Transverse colon (tissue), 4 donors: ENCODE measurements at regions not wholly inside any gene's neighbourhood (a gene's known extent, or its start where the extent isn't known, plus 50 kb on each side); places are given as distances from the start of the nearest gene placed in this dataset.

ENCODE experiments used
- DNase-seq: peaks from one replicate; pipeline ENCODE4 v3.0.0-alpha.2; 2019
- H3K27ac ChIP-seq, 4 donors: fragments of 200-600 bp; sonication (generic); 2 replicates each; pipeline ENCODE4 v1.5.1; 2016 to 2018; ENCODE audit warnings: inconsistent platforms in 4 of 4
- H3K27me3 ChIP-seq: fragments of 200-600 bp; sonication (generic); 2 replicates; pipeline ENCODE4 v1.5.1; 2017; ENCODE audit warnings: inconsistent platforms
- H3K36me3 ChIP-seq, 4 donors: fragments of 200-600 bp; sonication (generic); 2 replicates each; pipeline ENCODE4 v1.5.1; 2017 to 2019; ENCODE audit warnings: inconsistent platforms in 4 of 4
- H3K4me1 ChIP-seq, 4 donors: fragments of 200-600 bp; sonication (generic); 2 replicates each; pipeline ENCODE4 v1.5.1; 2017 to 2020; ENCODE audit warnings: inconsistent platforms in 4 of 4
- H3K4me3 ChIP-seq, 4 donors: fragments of 200-600 bp; sonication (generic); 1 replicate in 1 of 4; 2 replicates in 3 of 4; pipeline versions ENCODE4 v1.5.1 to v1.6.1; 2017 to 2019; ENCODE audit warnings: inconsistent platforms in 4 of 4
- H3K9me3 ChIP-seq, 2 donors: fragments of 200-600 bp; sonication (generic); 2 replicates each; pipeline ENCODE4 v1.5.1; 2017 to 2019; ENCODE audit warnings: inconsistent platforms in 2 of 2
- CTCF ChIP-seq, 5 experiments: fragments of 200-600 bp in 3 of 5; fragments of 450-650 bp in 2 of 5; sonication (generic) in 3 of 5; IDR thresholded peaks; 1 replicate in 2 of 5; 2 replicates in 3 of 5; pipeline ENCODE4 v1.5.1; 2016 to 2017; ENCODE audit warnings: antibody characterized with exemption in 5 of 5, inconsistent platforms in 3 of 5, mild to moderate bottlenecking in 2 of 5, moderate library complexity in 1 of 5
- EP300 ChIP-seq: sonication (generic); formaldehyde crosslinking; IDR thresholded peaks from one replicate; pipeline ENCODE4 v1.6.1; 2017; ENCODE audit warnings: antibody characterized with exemption, low read depth
- POLR2A ChIP-seq: fragments of 450-650 bp; IDR thresholded peaks from one replicate; pipeline ENCODE4 v1.6.1; 2016; ENCODE audit warnings: antibody characterized with exemption, mild to moderate bottlenecking, moderate library complexity
- POLR2AphosphoS5 ChIP-seq, 3 donors: sonication (generic); formaldehyde crosslinking; IDR thresholded peaks; one replicate each; pipeline ENCODE4 v1.6.1; 2016; ENCODE audit warnings: antibody characterized with exemption in 3 of 3
- WGBS, 2 donors: methylation state at CpG; one replicate each; pipeline ENCODE4 v1.1.5; 2018; ENCODE audit warnings: low coverage in 1 of 2; 5-methylcytosine and 5-hydroxymethylcytosine counted together
- in situ Hi-C, 4 donors: fragments of 200-750 bp; cut with MboI; loops; one replicate each; pipeline versions ENCODE4 v1.15.0 to v1.15.1; 2017; ENCODE audit warnings: low sequenced_read_pairs in 3 of 4, low pct_ligation_motif_present in 1 of 4, low pct_unique_long_range_greater_than_20kb in 1 of 4
- intact Hi-C: fragments of 100-400 bp; cut with DNase I; formaldehyde crosslinking; loops from one replicate; pipeline ENCODE4 v1.15.1; 2023; ENCODE audit warnings: low total_unique reads

GRCh38 chr12:45124485-45125155 is 73.7 kb upstream of the DBX2 start:
- H3K36me3 ChIP-seq, result no peaks in the 10 kb centered on the region
- in situ Hi-C loops, result no loop called here
- WGBS, 2 donors, result 72 to 74% methylated on average over 2 to 3 of the region's 3 CpGs

GRCh38 chr12:45125997-45126396 is 75.1 kb upstream of the DBX2 start:
- intact Hi-C loops (no loop called here), in situ Hi-C loops (no loop called here)
- no peak for TF ChIP-seq POLR2AphosphoS5 (IDR thresholded peaks at IDR 0.05)
- no peak for TF ChIP-seq POLR2A
- no peak for TF ChIP-seq EP300
- TF ChIP-seq CTCF (IDR thresholded peaks at IDR 0.05), result no peak

More at GRCh38 chr12:45124485-45125155, 73.7 kb upstream of the DBX2 start:
- DNase-seq, result no peak
- Histone ChIP-seq H3K9me3 (no peaks in the 10 kb centered on the region), H3K27me3 (no peaks in the 10 kb centered on the region), H3K4me1 (no peaks in the 10 kb centered on the region), H3K4me3 (no peak overlapping the region), H3K27ac (no peak overlapping the region)
- TF ChIP-seq POLR2A, result no peak
- intact Hi-C loops, result no loop called here

GRCh38 chr12:45128637-45129036 is 77.7 kb upstream of the DBX2 start:
- in situ Hi-C loops, result no loop called here
- TF ChIP-seq POLR2AphosphoS5 (IDR thresholded peaks at IDR 0.05), result no peak
- no peak for TF ChIP-seq EP300
- TF ChIP-seq POLR2A, result no peak
- TF ChIP-seq CTCF (IDR thresholded peaks at IDR 0.05), result no peak

More at GRCh38 chr12:45125997-45126396, 75.1 kb upstream of the DBX2 start:
- no peaks in the 10 kb centered on the region for H3K4me1 ChIP-seq
- no peak overlapping the region for H3K27ac ChIP-seq
- H3K4me3 ChIP-seq, result no peak overlapping the region
- H3K27me3 ChIP-seq, result no peaks in the 10 kb centered on the region
- WGBS, 2 donors, result 78% methylated on average over 2 of the region's 2 CpGs; no CpG with 5 or more reads in 1 of the 2 donors
- H3K36me3 ChIP-seq, result no peaks in the 10 kb centered on the region
- no peak for DNase-seq
- no peaks in the 10 kb centered on the region for H3K9me3 ChIP-seq

GRCh38 chr12:45130881-45131281 is 80.0 kb upstream of the DBX2 start:
- H3K4me1 ChIP-seq, result no peaks in the 10 kb centered on the region
- 0 to 4% methylated on average over 3 of the region's 3 CpGs for WGBS, 2 donors
- intact Hi-C loops (no loop called here), in situ Hi-C loops (no loop called here)
- H3K9me3 ChIP-seq, result no peaks in the 10 kb centered on the region
- no peaks in the 10 kb centered on the region for H3K27me3 ChIP-seq
- no peak overlapping the region for H3K27ac ChIP-seq
- no peaks in the 10 kb centered on the region for H3K36me3 ChIP-seq
- no peak overlapping the region for H3K4me3 ChIP-seq
- TF ChIP-seq POLR2A (no peak), CTCF (IDR thresholded peaks at IDR 0.05) (peak; percentile 33 to 47 (median 44))
- peak; percentile 11 for DNase-seq

More at GRCh38 chr12:45128637-45129036, 77.7 kb upstream of the DBX2 start:
- intact Hi-C loops, result no loop called here
- Histone ChIP-seq H3K27ac (no peak overlapping the region), H3K9me3 (no peaks in the 10 kb centered on the region), H3K36me3 (no peaks in the 10 kb centered on the region), H3K27me3 (no peaks in the 10 kb centered on the region), H3K4me3 (no peak overlapping the region), H3K4me1 (no peaks in the 10 kb centered on the region)
- WGBS, 2 donors, result 47 to 77% methylated on average over 1 of the region's 1 CpG
- DNase-seq, result no peak

GRCh38 chr12:45131506-45131905 is 80.6 kb upstream of the DBX2 start:
- intact Hi-C loops, result no loop called here
- no peak for DNase-seq
- TF ChIP-seq POLR2A (no peak), CTCF (IDR thresholded peaks at IDR 0.05) (no peak), POLR2AphosphoS5 (IDR thresholded peaks at IDR 0.05) (no peak), EP300 (no peak)
- H3K36me3 ChIP-seq, result no peaks in the 10 kb centered on the region
- no peaks in the 10 kb centered on the region for H3K9me3 ChIP-seq
- in situ Hi-C loops, result no loop called here
- no peak overlapping the region for H3K27ac ChIP-seq
- no peaks in the 10 kb centered on the region for H3K4me1 ChIP-seq
- no peak overlapping the region for H3K4me3 ChIP-seq
- H3K27me3 ChIP-seq, result no peaks in the 10 kb centered on the region
